Endodermal cell (in vitro differentiated cells): ENCODE measurements at regions not wholly inside any gene's neighbourhood (a gene's known extent, or its start where the extent isn't known, plus 50 kb on each side); places are given as distances from the start of the nearest gene placed in this dataset.

Experiments used
- DNase-seq: peaks from one replicate; pipeline ENCODE4 v3.0.0-alpha.2; 2017
- H3K27ac ChIP-seq: 2 replicates; pipeline ENCODE4 v1.5.1; 2013; ENCODE audit warnings: mild to moderate bottlenecking, low read depth, low read length, moderate library complexity
- H3K27me3 ChIP-seq: 2 replicates; pipeline ENCODE4 v1.6.1; 2013; ENCODE audit warnings: mild to moderate bottlenecking, low read length, moderate library complexity; ENCODE audit not compliant: insufficient read depth, control insufficient read depth, poor library complexity, severe bottlenecking
- H3K36me3 ChIP-seq: 2 replicates; pipeline ENCODE4 v1.7.0; 2013; ENCODE audit warnings: mild to moderate bottlenecking, low read length, moderate library complexity; ENCODE audit not compliant: control insufficient read depth, insufficient read depth
- H3K4me1 ChIP-seq: one replicate; pipeline ENCODE4 v1.7.0; 2013; ENCODE audit warnings: low read length; ENCODE audit not compliant: control insufficient read depth, insufficient read depth
- H3K4me3 ChIP-seq: 2 replicates; pipeline ENCODE4 v1.5.1; 2013; ENCODE audit warnings: mild to moderate bottlenecking, low read length, moderate library complexity
- H3K9ac ChIP-seq: 2 replicates; pipeline ENCODE4 v1.6.1; 2013; ENCODE audit warnings: mild to moderate bottlenecking, low read length, moderate library complexity; ENCODE audit not compliant: poor library complexity, severe bottlenecking; ENCODE audit errors: extremely low read depth
- H3K9me3 ChIP-seq: 2 replicates; pipeline ENCODE4 v1.6.1; 2013; ENCODE audit warnings: mild to moderate bottlenecking, low read length, moderate library complexity; ENCODE audit not compliant: control insufficient read depth
- H3K27ac Mint-ChIP-seq: 2 replicates; pipeline ENCODE4 v1.8.0; 2020; ENCODE audit warnings: mixed read lengths
- H3K27me3 Mint-ChIP-seq: 2 replicates; pipeline ENCODE4 v1.8.0; 2021; ENCODE audit warnings: mild to moderate bottlenecking, mixed read lengths; ENCODE audit not compliant: insufficient read depth
- H3K36me3 Mint-ChIP-seq: 2 replicates; pipeline ENCODE4 v1.8.0; 2020; ENCODE audit warnings: low read depth, mixed read lengths
- H3K4me1 Mint-ChIP-seq: 2 replicates; pipeline ENCODE4 v1.8.0; 2020; ENCODE audit warnings: mixed read lengths
- H3K4me3 Mint-ChIP-seq: 2 replicates; pipeline ENCODE4 v1.8.0; 2020; ENCODE audit warnings: mild to moderate bottlenecking, moderate library complexity, mixed read lengths
- H3K9me3 Mint-ChIP-seq: 2 replicates; pipeline ENCODE4 v1.8.0; 2020; ENCODE audit warnings: mild to moderate bottlenecking, mixed read lengths
- CTCF ChIP-seq: fragments of 200-600 bp; sonication (generic); conservative IDR thresholded peaks from 2 replicates; pipeline ENCODE4 v1.5.0; 2021; ENCODE audit warnings: antibody characterized with exemption, mild to moderate bottlenecking
- WGBS, 2 experiments: methylation state at CpG; one replicate each; pipeline versions ENCODE4 v1.1.5 to v1.1.7; 2013; ENCODE audit warnings: missing lambda C conversion rate in 2 of 2, mixed read lengths in 1 of 2; ENCODE audit not compliant: insufficient coverage in 1 of 2, insufficient read length in 1 of 2; 5-methylcytosine and 5-hydroxymethylcytosine counted together

GRCh38 chr1:8213676-8214075, 104.2 kb upstream of the SLC45A1 start:
- Mint-ChIP-seq H3K27ac (no peak overlapping the region), H3K4me3 (no peak overlapping the region), H3K36me3 (no peaks in the 10 kb centered on the region), H3K27me3 (peaks cover 15% of the 10 kb centered on the region), H3K9me3 (no peaks in the 10 kb centered on the region), H3K4me1 (peaks cover 23% of the 10 kb centered on the region)
- Histone ChIP-seq H3K27me3 (no peaks in the 10 kb centered on the region), H3K4me1 (peaks cover 7% of the 10 kb centered on the region), H3K9ac (no peak overlapping the region), H3K4me3 (no peak overlapping the region), H3K36me3 (no peaks in the 10 kb centered on the region), H3K27ac (no peak overlapping the region), H3K9me3 (no peaks in the 10 kb centered on the region)
- no peak for TF ChIP-seq CTCF
- WGBS, 2 experiments: 90 to 93% methylated on average over 9 of the region's 9 CpGs
- DNase-seq: no peak

- Histone ChIP-seq H3K36me3 (no peaks in the 10 kb centered on the region), H3K27ac (no peak overlapping the region), H3K4me3 (no peak overlapping the region), H3K27me3 (no peaks in the 10 kb centered on the region), H3K9me3 (no peaks in the 10 kb centered on the region), H3K4me1 (peaks cover 7% of the 10 kb centered on the region), H3K9ac (no peak overlapping the region)
- Mint-ChIP-seq H3K4me3 (no peak overlapping the region), H3K27ac (no peak overlapping the region), H3K36me3 (no peaks in the 10 kb centered on the region), H3K27me3 (peaks cover 16% of the 10 kb centered on the region), H3K4me1 (peaks cover 23% of the 10 kb centered on the region), H3K9me3 (no peaks in the 10 kb centered on the region)
- WGBS, 2 experiments: 95 to 100% methylated on average over 9 of the region's 9 CpGs
- DNase-seq: no peak
- TF ChIP-seq CTCF: no peak
Measured at GRCh38 chr1:8213136-8213535, 104.8 kb upstream of the SLC45A1 start.

GRCh38 chr1:8212580-8213031, 105.3 kb upstream of the SLC45A1 start:
- TF ChIP-seq CTCF: no peak
- H3K27ac Mint-ChIP-seq: no peak overlapping the region
- Histone ChIP-seq H3K36me3 (no peaks in the 10 kb centered on the region), H3K9me3 (no peaks in the 10 kb centered on the region), H3K27me3 (no peaks in the 10 kb centered on the region), H3K4me3 (no peak overlapping the region), H3K27ac (no peak overlapping the region), H3K4me1 (peaks cover 7% of the 10 kb centered on the region), H3K9ac (no peak overlapping the region)
- DNase-seq: no peak
- 75 to 84% methylated on average over 4 to 8 of the region's 8 CpGs for WGBS, 2 experiments
- H3K27me3 Mint-ChIP-seq: peaks cover 16% of the 10 kb centered on the region
- H3K4me3 Mint-ChIP-seq: no peak overlapping the region
- H3K4me1 Mint-ChIP-seq: peaks cover 20% of the 10 kb centered on the region
- no peaks in the 10 kb centered on the region for H3K9me3 Mint-ChIP-seq
- no peaks in the 10 kb centered on the region for H3K36me3 Mint-ChIP-seq
